ENCODE measurements at regions not wholly inside any gene's neighbourhood (a gene's known extent, or its start where the extent isn't known, plus 50 kb on each side); places are given as distances from the start of the nearest gene placed in this dataset.
"Not testable (repeated sequence)": the region's sequence is repeated elsewhere in the genome, so short reads cannot be mapped to it uniquely, and the experiment has no call there.

GRCh38 chr11:134941936-134942600, 530.0 kb upstream of the B3GAT1 start:
- not testable (repeated sequence) for TF ChIP-seq SIN3A (IDR thresholded peaks at IDR 0.05; ENCODE audit: low read depth); ZFX (IDR thresholded peaks at IDR 0.05); POLR2AphosphoS5 (IDR thresholded peaks at IDR 0.05; ENCODE audit: low read depth, low read length); JUND (IDR thresholded peaks at IDR 0.05); POLR2A (IDR thresholded peaks at IDR 0.05; ENCODE audit: borderline replicate concordance, extremely low read depth, insufficient read depth, insufficient read length); ZBTB33 (IDR thresholded peaks at IDR 0.05; ENCODE audit: extremely low read depth, insufficient replicate concordance, low read length); EZH2 (IDR thresholded peaks at IDR 0.05); FOSL1 (IDR thresholded peaks at IDR 0.05; ENCODE audit: low read depth); CBX3 (IDR thresholded peaks at IDR 0.05; ENCODE audit: low read depth)
- TF ChIP-seq, protein P1, sequence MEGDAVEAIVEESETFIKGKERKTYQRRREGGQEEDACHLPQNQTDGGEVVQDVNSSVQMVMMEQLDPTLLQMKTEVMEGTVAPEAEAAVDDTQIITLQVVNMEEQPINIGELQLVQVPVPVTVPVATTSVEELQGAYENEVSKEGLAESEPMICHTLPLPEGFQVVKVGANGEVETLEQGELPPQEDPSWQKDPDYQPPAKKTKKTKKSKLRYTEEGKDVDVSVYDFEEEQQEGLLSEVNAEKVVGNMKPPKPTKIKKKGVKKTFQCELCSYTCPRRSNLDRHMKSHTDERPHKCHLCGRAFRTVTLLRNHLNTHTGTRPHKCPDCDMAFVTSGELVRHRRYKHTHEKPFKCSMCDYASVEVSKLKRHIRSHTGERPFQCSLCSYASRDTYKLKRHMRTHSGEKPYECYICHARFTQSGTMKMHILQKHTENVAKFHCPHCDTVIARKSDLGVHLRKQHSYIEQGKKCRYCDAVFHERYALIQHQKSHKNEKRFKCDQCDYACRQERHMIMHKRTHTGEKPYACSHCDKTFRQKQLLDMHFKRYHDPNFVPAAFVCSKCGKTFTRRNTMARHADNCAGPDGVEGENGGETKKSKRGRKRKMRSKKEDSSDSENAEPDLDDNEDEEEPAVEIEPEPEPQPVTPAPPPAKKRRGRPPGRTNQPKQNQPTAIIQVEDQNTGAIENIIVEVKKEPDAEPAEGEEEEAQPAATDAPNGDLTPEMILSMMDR (IDR thresholded peaks at IDR 0.05 in 2 of 3, conservative IDR thresholded peaks at IDR 0.05 in 1 of 3; ENCODE audit: borderline replicate concordance in 1 of 3, insufficient read depth in 1 of 3, low read depth in 2 of 3, low read length in 2 of 3), result peak; percentile 9 to 49 (median 41); a peak in 3 of 6 replicates

Data from HCT116 (cell line).